OCI-LY3 (cell line): ENCODE measurements at regions not wholly inside any gene's neighbourhood (a gene's known extent, or its start where the extent isn't known, plus 50 kb on each side); places are given as distances from the start of the nearest gene placed in this dataset.

Experiments
- CTCF ChIP-seq: fragments of 200-600, 300-600 bp; sonication (generic); IDR thresholded peaks from 2 replicates; pipeline ENCODE4 v1.5.1; 2014; ENCODE audit warnings: antibody characterized with exemption, low read length, low read depth
- EZH2phosphoT487 ChIP-seq: fragments of 200-600 bp; shearing (Covaris generic); IDR thresholded peaks from 2 replicates; pipeline ENCODE4 v1.6.1; 2018; ENCODE audit warnings: antibody characterized with exemption, mixed run types, low read depth

- no peak for TF ChIP-seq CTCF
- no peak for TF ChIP-seq EZH2phosphoT487
Observed at GRCh38 chr7:88515301-88515700, 208.6 kb upstream of the STEAP4 start.
